Muscle of leg (tissue), 3 donors: ENCODE measurements at regions not wholly inside any gene's neighbourhood (a gene's known extent, or its start where the extent isn't known, plus 50 kb on each side); places are given as distances from the start of the nearest gene placed in this dataset.

Experiments used
- DNase-seq: peaks from one replicate; pipeline ENCODE4 v3.0.0; 2013
- H3K27ac ChIP-seq: one replicate; pipeline ENCODE4 v1.5.1; 2013; ENCODE audit warnings: mild to moderate bottlenecking, low read length, control low read depth
- H3K27me3 ChIP-seq: one replicate; pipeline ENCODE4 v1.6.1; 2013; ENCODE audit warnings: low read length; ENCODE audit not compliant: control insufficient read depth, insufficient read depth
- H3K36me3 ChIP-seq: one replicate; pipeline ENCODE4 v1.6.1; 2013; ENCODE audit warnings: low read length; ENCODE audit not compliant: control insufficient read depth, insufficient read depth
- H3K4me1 ChIP-seq: one replicate; pipeline ENCODE4 v1.6.1; 2013; ENCODE audit warnings: low read length; ENCODE audit not compliant: control insufficient read depth, insufficient read depth
- H3K4me3 ChIP-seq: one replicate; pipeline ENCODE4 v1.5.1; 2013; ENCODE audit warnings: low read length, control low read depth
- H3K9me3 ChIP-seq: replicated peaks from 2 replicates; pipeline ENCODE4 v1.6.1; 2013; ENCODE audit warnings: low read depth, low read length; ENCODE audit not compliant: control insufficient read depth
- WGBS: methylation state at CpG from one replicate; pipeline ENCODE4 v1.1.5; 2013; ENCODE audit warnings: missing lambda C conversion rate; ENCODE audit not compliant: insufficient coverage; 5-methylcytosine and 5-hydroxymethylcytosine counted together

- no peak for DNase-seq
- Histone ChIP-seq H3K9me3 (no peaks in the 10 kb centered on the region), H3K36me3 (no peaks in the 10 kb centered on the region), H3K27me3 (no peaks in the 10 kb centered on the region), H3K27ac (no peak overlapping the region), H3K4me1 (no peaks in the 10 kb centered on the region), H3K4me3 (no peak overlapping the region)
- WGBS, result 51% methylated on average over 2 of the region's 3 CpGs
Observed at GRCh38 chr12:107394693-107395092, 290.9 kb upstream of the PWP1 start.

DNA sequence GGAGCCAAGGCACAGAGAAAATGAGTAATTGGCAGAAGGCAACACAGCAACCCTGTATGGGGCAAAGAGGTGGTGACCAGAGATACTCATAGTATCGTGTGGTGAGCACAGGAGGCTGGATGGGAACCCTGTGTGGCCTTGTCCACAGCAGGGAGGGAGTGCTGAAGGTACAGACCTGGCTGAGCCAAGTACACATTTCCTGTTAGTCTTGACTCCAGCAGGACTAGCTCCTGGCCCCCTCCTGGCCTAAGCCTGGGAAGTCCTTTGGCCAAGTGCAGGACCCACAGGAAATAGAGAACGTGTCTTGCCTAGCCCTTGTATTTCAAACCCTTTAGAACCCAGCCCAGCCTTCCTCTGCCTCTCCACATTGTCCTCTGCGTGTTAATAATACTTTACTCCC, 289.8 kb upstream of the PWP1 start:
- no peaks in the 10 kb centered on the region for H3K27me3 ChIP-seq
- no peaks in the 10 kb centered on the region for H3K9me3 ChIP-seq
- no peak overlapping the region for H3K4me3 ChIP-seq
- no peaks in the 10 kb centered on the region for H3K36me3 ChIP-seq
- DNase-seq, result no peak
- H3K4me1 ChIP-seq, result no peaks in the 10 kb centered on the region
- WGBS, result 40% methylated on average over 1 of the region's 3 CpGs
- H3K27ac ChIP-seq, result no peak overlapping the region

- no peak for DNase-seq
- H3K27ac ChIP-seq, result no peak overlapping the region
- H3K4me3 ChIP-seq, result no peak overlapping the region
- H3K9me3 ChIP-seq, result no peaks in the 10 kb centered on the region
- H3K36me3 ChIP-seq, result no peaks in the 10 kb centered on the region
- H3K27me3 ChIP-seq, result no peaks in the 10 kb centered on the region
- 33% methylated on average over 1 of the region's 7 CpGs for WGBS
- H3K4me1 ChIP-seq, result no peaks in the 10 kb centered on the region
Observed at GRCh38 chr12:107396991-107397390, 288.6 kb upstream of the PWP1 start.

DNA sequence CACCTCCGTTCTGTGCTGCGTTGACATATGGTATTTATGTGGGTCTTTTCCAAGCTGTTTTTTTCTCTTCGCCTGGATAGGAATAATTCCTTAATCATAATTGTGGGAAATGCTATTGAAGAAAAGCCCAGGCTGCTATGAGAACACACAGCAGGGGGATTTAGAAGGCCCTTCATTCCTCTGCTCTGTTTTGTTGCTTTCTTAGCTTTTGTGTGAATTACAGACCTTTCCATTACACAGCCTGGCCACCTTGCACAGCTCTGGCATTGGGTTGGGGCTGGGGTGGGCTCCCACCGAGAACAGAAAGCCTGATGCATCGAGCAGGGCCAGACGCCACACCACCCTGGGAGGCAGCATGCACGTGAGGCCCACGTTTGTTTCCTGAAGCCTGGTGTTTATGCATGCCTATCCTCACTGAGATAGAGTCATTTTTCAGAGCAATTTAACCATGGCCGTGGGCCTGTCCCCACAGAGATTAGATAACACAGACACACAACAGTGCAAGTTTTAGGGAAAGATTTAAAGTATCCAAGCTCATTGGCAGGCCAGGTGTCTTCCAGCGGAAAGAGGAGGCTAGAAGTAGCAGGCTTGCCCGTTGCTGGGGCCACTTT, 287.6 kb upstream of the PWP1 start:
- H3K27me3 ChIP-seq, result no peaks in the 10 kb centered on the region
- 55% methylated on average over 8 of the region's 11 CpGs for WGBS
- DNase-seq, result no peak

DNA sequence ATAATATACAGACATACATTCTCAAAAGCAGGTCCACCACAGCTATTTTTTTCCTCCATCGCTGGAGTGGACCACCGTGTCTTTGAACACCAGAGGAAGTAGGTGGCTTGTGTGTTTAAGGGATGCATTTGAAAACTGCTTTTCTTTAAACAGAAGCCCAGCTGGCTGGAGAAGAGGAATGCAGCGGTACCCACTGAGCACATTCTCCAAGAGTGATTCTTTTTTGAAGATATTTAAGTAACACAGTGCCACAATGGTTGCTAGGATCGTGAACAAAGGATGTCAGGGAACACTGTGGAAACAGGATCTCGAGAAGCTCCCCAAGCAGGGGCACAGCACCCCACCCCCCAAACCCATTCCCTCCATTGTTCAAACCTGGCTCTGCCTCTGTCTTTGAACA, 286.6 kb upstream of the PWP1 start:
- Histone ChIP-seq H3K4me1 (no peaks in the 10 kb centered on the region), H3K9me3 (no peaks in the 10 kb centered on the region), H3K27me3 (no peaks in the 10 kb centered on the region), H3K27ac (no peak overlapping the region), H3K36me3 (no peaks in the 10 kb centered on the region), H3K4me3 (no peak overlapping the region)
- WGBS, result 80% methylated on average over 1 of the region's 5 CpGs
- DNase-seq, result no peak

More for the DNA sequence above, 287.6 kb upstream of the PWP1 start:
- Histone ChIP-seq H3K4me3 (no peak overlapping the region), H3K4me1 (no peaks in the 10 kb centered on the region), H3K27ac (no peak overlapping the region), H3K36me3 (no peaks in the 10 kb centered on the region), H3K9me3 (no peaks in the 10 kb centered on the region)

GRCh38 chr12:107400686-107401447, 284.7 kb upstream of the PWP1 start:
- H3K27ac ChIP-seq, result no peak overlapping the region
- 63% methylated on average over 8 of the region's 14 CpGs for WGBS
- H3K27me3 ChIP-seq, result no peaks in the 10 kb centered on the region
- H3K9me3 ChIP-seq, result no peaks in the 10 kb centered on the region
- H3K4me3 ChIP-seq, result no peak overlapping the region
- no peaks in the 10 kb centered on the region for H3K4me1 ChIP-seq
- peak; percentile 7 for DNase-seq
- H3K36me3 ChIP-seq, result no peaks in the 10 kb centered on the region

- Histone ChIP-seq H3K27me3 (peaks cover 2% of the 10 kb centered on the region), H3K27ac (no peak overlapping the region), H3K4me3 (no peak overlapping the region), H3K9me3 (no peaks in the 10 kb centered on the region), H3K4me1 (no peaks in the 10 kb centered on the region), H3K36me3 (no peaks in the 10 kb centered on the region)
- whole genome bisulfite sequencing, result 74% methylated on average over 4 of the region's 5 CpGs
- peak; percentile 42 for DNase-seq
Observed at GRCh38 chr12:107402041-107403022, 283.3 kb upstream of the PWP1 start.

GRCh38 chr12:107404981-107405380, 280.6 kb upstream of the PWP1 start:
- Histone ChIP-seq H3K36me3 (no peaks in the 10 kb centered on the region), H3K9me3 (no peaks in the 10 kb centered on the region), H3K4me3 (no peak overlapping the region), H3K27ac (no peak overlapping the region), H3K27me3 (peaks cover 5% of the 10 kb centered on the region), H3K4me1 (no peaks in the 10 kb centered on the region)
- DNase-seq, result no peak
- WGBS, result no CpG with 5 or more reads among the region's 4 CpGs

GRCh38 chr12:107405436-107405835, 280.2 kb upstream of the PWP1 start:
- 69% methylated on average over 6 of the region's 7 CpGs for WGBS
- Histone ChIP-seq H3K27me3 (peaks cover 5% of the 10 kb centered on the region), H3K4me3 (no peak overlapping the region), H3K4me1 (no peaks in the 10 kb centered on the region), H3K36me3 (no peaks in the 10 kb centered on the region), H3K27ac (no peak overlapping the region), H3K9me3 (no peaks in the 10 kb centered on the region)
- peak; percentile 11 for DNase-seq

DNA sequence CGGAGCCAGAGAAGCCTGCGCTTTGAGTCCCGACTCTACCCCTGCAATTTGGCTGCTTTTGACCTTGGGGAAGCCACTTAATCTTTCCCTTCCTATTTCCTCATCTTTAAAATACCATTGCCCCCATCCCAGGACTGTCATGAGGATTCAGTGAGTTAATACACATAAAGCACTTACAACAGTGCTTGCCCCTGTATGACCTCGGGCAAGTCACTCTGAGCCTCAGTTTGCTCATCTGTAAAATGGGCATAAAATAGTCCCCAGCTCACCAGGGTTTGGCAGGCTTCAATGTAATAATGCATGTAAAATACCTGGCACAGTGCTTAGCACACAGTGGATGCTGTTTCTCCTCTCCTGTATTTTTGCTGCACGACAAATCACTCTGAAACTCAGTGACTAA, 278.7 kb upstream of the PWP1 start:
- Histone ChIP-seq H3K27me3 (peaks cover 5% of the 10 kb centered on the region), H3K9me3 (no peaks in the 10 kb centered on the region), H3K4me3 (no peak overlapping the region), H3K4me1 (no peaks in the 10 kb centered on the region), H3K36me3 (no peaks in the 10 kb centered on the region), H3K27ac (no peak overlapping the region)
- no peak for DNase-seq
- 80% methylated on average over 3 of the region's 5 CpGs for WGBS
